ENCODE measurements at regions not wholly inside any gene's neighbourhood (a gene's known extent, or its start where the extent isn't known, plus 50 kb on each side); places are given as distances from the start of the nearest gene placed in this dataset.

- TF ChIP-seq RAD21 (IDR thresholded peaks at IDR 0.05; ENCODE audit: low read depth), result peak; percentile 54
- TF ChIP-seq REST (IDR thresholded peaks at IDR 0.05; ENCODE audit: low read depth), result no peak
- TF ChIP-seq MAX (IDR thresholded peaks at IDR 0.05), result no peak
- no peak for TF ChIP-seq USF1 (IDR thresholded peaks at IDR 0.05)
- no peak for TF ChIP-seq TCF12 (IDR thresholded peaks at IDR 0.05; ENCODE audit: low read depth)
- TF ChIP-seq YY1 (IDR thresholded peaks at IDR 0.05; ENCODE audit: low read depth), result no peak
These were observed 427.0 kb upstream of the RBMS3 start for GRCh38 chr3:28853830-28854229.

GRCh38 chr3:28856796-28857195 is 424.1 kb upstream of the RBMS3 start:
- TF ChIP-seq EP300 (IDR thresholded peaks at IDR 0.05; ENCODE audit: borderline replicate concordance) (no peak), EGR1 (IDR thresholded peaks at IDR 0.05) (no peak), RAD21 (IDR thresholded peaks at IDR 0.05; ENCODE audit: low read depth) (no peak), CREB1 (IDR thresholded peaks at IDR 0.05; ENCODE audit: low read depth) (no peak), USF1 (IDR thresholded peaks at IDR 0.05) (no peak), TEAD4 (IDR thresholded peaks at IDR 0.05) (no peak), REST (IDR thresholded peaks at IDR 0.05; ENCODE audit: low read depth) (no peak), TCF12 (IDR thresholded peaks at IDR 0.05; ENCODE audit: low read depth) (no peak), NFIC (IDR thresholded peaks at IDR 0.05) (no peak), ZBTB7A (IDR thresholded peaks at IDR 0.05; ENCODE audit: low read depth) (no peak), MAX (IDR thresholded peaks at IDR 0.05) (no peak), TAF1 (IDR thresholded peaks at IDR 0.05; ENCODE audit: low read depth) (no peak), FOXM1 (IDR thresholded peaks at IDR 0.05; ENCODE audit: borderline replicate concordance, low read depth) (no peak), CEBPB (IDR thresholded peaks at IDR 0.05) (no peak), YY1 (IDR thresholded peaks at IDR 0.05; ENCODE audit: low read depth) (no peak)

- no peak for TF ChIP-seq FOXM1 (IDR thresholded peaks at IDR 0.05; ENCODE audit: borderline replicate concordance, low read depth)
- no peak for TF ChIP-seq TEAD4 (IDR thresholded peaks at IDR 0.05)
- TF ChIP-seq NFIC (IDR thresholded peaks at IDR 0.05), result no peak
- no peak for TF ChIP-seq TAF1 (IDR thresholded peaks at IDR 0.05; ENCODE audit: low read depth)
- TF ChIP-seq RAD21 (IDR thresholded peaks at IDR 0.05; ENCODE audit: low read depth), result no peak
- no peak for TF ChIP-seq MAX (IDR thresholded peaks at IDR 0.05)
- no peak for TF ChIP-seq USF1 (IDR thresholded peaks at IDR 0.05)
- no peak for TF ChIP-seq TCF12 (IDR thresholded peaks at IDR 0.05; ENCODE audit: low read depth)
- TF ChIP-seq REST (IDR thresholded peaks at IDR 0.05; ENCODE audit: low read depth), result no peak
- no peak for TF ChIP-seq CREB1 (IDR thresholded peaks at IDR 0.05; ENCODE audit: low read depth)
- no peak for TF ChIP-seq ZBTB7A (IDR thresholded peaks at IDR 0.05; ENCODE audit: low read depth)
- TF ChIP-seq YY1 (IDR thresholded peaks at IDR 0.05; ENCODE audit: low read depth), result no peak
- no peak for TF ChIP-seq EP300 (IDR thresholded peaks at IDR 0.05; ENCODE audit: borderline replicate concordance)
- no peak for TF ChIP-seq CEBPB (IDR thresholded peaks at IDR 0.05)
- TF ChIP-seq EGR1 (IDR thresholded peaks at IDR 0.05), result no peak
These were observed 421.0 kb upstream of the RBMS3 start for GRCh38 chr3:28859897-28860296.

GRCh38 chr3:28860307-28860706 is 420.6 kb upstream of the RBMS3 start:
- TF ChIP-seq TCF12 (IDR thresholded peaks at IDR 0.05; ENCODE audit: low read depth) (no peak), TEAD4 (IDR thresholded peaks at IDR 0.05) (no peak), CEBPB (IDR thresholded peaks at IDR 0.05) (peak; percentile 71), USF1 (IDR thresholded peaks at IDR 0.05) (no peak), EP300 (IDR thresholded peaks at IDR 0.05; ENCODE audit: borderline replicate concordance) (no peak), MAX (IDR thresholded peaks at IDR 0.05) (no peak), NFIC (IDR thresholded peaks at IDR 0.05) (no peak)
